Sciatic nerve (tissue), 2 donors: ENCODE measurements at regions not wholly inside any gene's neighbourhood (a gene's known extent, or its start where the extent isn't known, plus 50 kb on each side); places are given as distances from the start of the nearest gene placed in this dataset.
"Not testable (repeated sequence)": the region's sequence is repeated elsewhere in the genome, so short reads cannot be mapped to it uniquely, and the experiment has no call there.

Experiments
- ATAC-seq: fragments of 200-7000 bp; cut with Tn5 transposase; one replicate; pipeline ENCODE4 v1.9.1; 2020; ENCODE audit warnings: mild to moderate bottlenecking, moderate library complexity
- DNase-seq: peaks from one replicate; pipeline ENCODE4 v3.0.0-alpha.2; 2020; ENCODE audit warnings: low spot score
- intact Hi-C: fragments of 100-400 bp; cut with DNase I; formaldehyde crosslinking; loops from one replicate; pipeline ENCODE4 v1.14.2; 2022
- donor health status: DM: no; HTN: no; CAD: no.
- donor health status: DM: no; HTN: no; CAD: no.

GRCh38 chrX:69068301-69069085, 96.8 kb downstream of the PJA1 start:
- intact Hi-C loops, result loop anchor here (10.0 kb wide), 1 partner anchor 234 kb away; no protein-coding TSS in a partner anchor
- DNase-seq (peak; percentile 39), ATAC-seq (no peak)

GRCh38 chrX:69067841-69068240, 97.4 kb downstream of the PJA1 start:
- intact Hi-C loops, result loop anchor here (10.0 kb wide), 1 partner anchor 233 kb away; no protein-coding TSS in a partner anchor
- DNase-seq (peak; percentile 28), ATAC-seq (no peak)

GRCh38 chrX:69066966-69067525, 98.2 kb downstream of the PJA1 start:
- ATAC-seq (no peak), DNase-seq (peak; percentile 31)
- intact Hi-C loops, result loop anchor here (10.0 kb wide), 1 partner anchor 232 kb away; no protein-coding TSS in a partner anchor

- intact Hi-C loops, result loop anchor here (10.0 kb wide), 1 partner anchor 231 kb away; no protein-coding TSS in a partner anchor
- DNase-seq (peak; percentile 27), ATAC-seq (no peak)
These were observed 99.1 kb downstream of the PJA1 start for GRCh38 chrX:69066021-69066757.

GRCh38 chrX:69065451-69065850, 99.8 kb downstream of the PJA1 start:
- DNase-seq (peak; percentile 34), ATAC-seq (no peak)
- intact Hi-C loops, result loop anchor here (10.0 kb wide), 1 partner anchor 231 kb away; no protein-coding TSS in a partner anchor

GRCh38 chrX:69063486-69063885, 101.8 kb downstream of the PJA1 start:
- DNase-seq (no peak), ATAC-seq (no peak)
- intact Hi-C loops, result loop anchor here (10.0 kb wide), 1 partner anchor 229 kb away; no protein-coding TSS in a partner anchor

- intact Hi-C loops, result loop anchor here (10.0 kb wide), 1 partner anchor 228 kb away; no protein-coding TSS in a partner anchor
- DNase-seq (no peak), ATAC-seq (no peak)
These were observed 102.8 kb downstream of the PJA1 start for GRCh38 chrX:69062493-69062892.

GRCh38 chrX:69060631-69061408, 104.4 kb downstream of the PJA1 start:
- DNase-seq (peak; percentile 71), ATAC-seq (peak; percentile 92)
- intact Hi-C loops, result loop anchor here (10.0 kb wide), 1 partner anchor 226 kb away; no protein-coding TSS in a partner anchor

GRCh38 chrX:69055193-69055592, 110.1 kb downstream of the PJA1 start:
- DNase-seq, result peak; percentile 43
- intact Hi-C loops, result no loop called here
- ATAC-seq, result no peak

- DNase-seq, intact Hi-C loops, ATAC-seq: not testable (repeated sequence)
These were observed 110.8 kb downstream of the PJA1 start for GRCh38 chrX:69054497-69054896.

GRCh38 chrX:69051901-69052300, 113.4 kb downstream of the PJA1 start:
- ATAC-seq (no peak), DNase-seq (no peak)
- intact Hi-C loops, result no loop called here

- DNase-seq, result no peak
- intact Hi-C loops, result no loop called here
- ATAC-seq, result no peak
These were observed 115.0 kb downstream of the PJA1 start for GRCh38 chrX:69050051-69050765.

GRCh38 chrX:69046996-69047490, 118.2 kb downstream of the PJA1 start:
- ATAC-seq (no peak), DNase-seq (no peak)
- intact Hi-C loops, result no loop called here

GRCh38 chrX:69045616-69046345, 119.5 kb downstream of the PJA1 start:
- DNase-seq, result peak; percentile 25
- ATAC-seq, result no peak
- intact Hi-C loops, result no loop called here

- no peak for ATAC-seq
- intact Hi-C loops, result no loop called here
- DNase-seq, result no peak
These were observed 126.4 kb downstream of the PJA1 start for GRCh38 chrX:69038816-69039215.

- intact Hi-C loops, result no loop called here
These were observed 127.1 kb downstream of the PJA1 start for GRCh38 chrX:69038188-69038587.

GRCh38 chrX:69037786-69038185, 127.5 kb downstream of the PJA1 start:
- ATAC-seq (no peak), DNase-seq (no peak)
- intact Hi-C loops, result no loop called here

More at GRCh38 chrX:69038188-69038587, 127.1 kb downstream of the PJA1 start:
- ATAC-seq, result no peak
- no peak for DNase-seq
